ENCODE measurements at regions not wholly inside any gene's neighbourhood (a gene's known extent, or its start where the extent isn't known, plus 50 kb on each side); places are given as distances from the start of the nearest gene placed in this dataset.
"Not testable (repeated sequence)": the region's sequence is repeated elsewhere in the genome, so short reads cannot be mapped to it uniquely, and the experiment has no call there.

- no peak for TF ChIP-seq CTCF (conservative IDR thresholded peaks at IDR 0.05)
- TF ChIP-seq ZFX (IDR thresholded peaks at IDR 0.05): no peak
- H3K27ac ChIP-seq: no peak overlapping the region
Measured at GRCh38 chr9:31389075-31389474, 995.4 kb upstream of the ACO1 start.

- no peak overlapping the region for H3K27ac ChIP-seq
Measured at GRCh38 chr9:31390403-31391025, 993.9 kb upstream of the ACO1 start.

GRCh38 chr9:31393240-31393639, 991.2 kb upstream of the ACO1 start:
- no peak for TF ChIP-seq CTCF (conservative IDR thresholded peaks at IDR 0.05)
- no peak for TF ChIP-seq ZFX (IDR thresholded peaks at IDR 0.05)

More at GRCh38 chr9:31390403-31391025, 993.9 kb upstream of the ACO1 start:
- TF ChIP-seq CTCF (conservative IDR thresholded peaks at IDR 0.05) (no peak), ZFX (IDR thresholded peaks at IDR 0.05) (no peak)

GRCh38 chr9:31394015-31394473, 990.4 kb upstream of the ACO1 start:
- H3K27ac ChIP-seq: no peak overlapping the region
- TF ChIP-seq ZFX (IDR thresholded peaks at IDR 0.05) (no peak), CTCF (conservative IDR thresholded peaks at IDR 0.05) (no peak)

More at GRCh38 chr9:31393240-31393639, 991.2 kb upstream of the ACO1 start:
- no peak overlapping the region for H3K27ac ChIP-seq

GRCh38 chr9:31412081-31412480, 972.4 kb upstream of the ACO1 start:
- TF ChIP-seq CTCF (conservative IDR thresholded peaks at IDR 0.05) (no peak), ZFX (IDR thresholded peaks at IDR 0.05) (no peak)
- H3K27ac ChIP-seq: no peak overlapping the region

GRCh38 chr9:31415164-31415563, 969.3 kb upstream of the ACO1 start:
- TF ChIP-seq ZFX (IDR thresholded peaks at IDR 0.05) (no peak), CTCF (conservative IDR thresholded peaks at IDR 0.05) (no peak)
- no peak overlapping the region for H3K27ac ChIP-seq

- no peak for TF ChIP-seq CTCF (conservative IDR thresholded peaks at IDR 0.05)
- no peak for TF ChIP-seq ZFX (IDR thresholded peaks at IDR 0.05)
- H3K27ac ChIP-seq: no peak overlapping the region
Measured at GRCh38 chr9:31418419-31418818, 966.0 kb upstream of the ACO1 start.

GRCh38 chr9:31443630-31444457, 940.6 kb upstream of the ACO1 start:
- H3K27ac ChIP-seq: not testable (repeated sequence)

Measured in C4-2B (cell line).